GM12891 (cell line): ENCODE measurements at regions not wholly inside any gene's neighbourhood (a gene's known extent, or its start where the extent isn't known, plus 50 kb on each side); places are given as distances from the start of the nearest gene placed in this dataset.

ENCODE experiments used
- DNase-seq: peaks from one replicate; pipeline ENCODE4 v3.0.0; 2011; ENCODE audit warnings: low spot score; ENCODE audit not compliant: insufficient read length
- FAIRE-seq: peaks from 2 replicates; lab custom pipeline; 2011; peaks lifted over from hg19 to GRCh38; lab: Jason Lieb, UNC
- PAX5 ChIP-seq: IDR thresholded peaks from 2 replicates; pipeline ENCODE4 v1.6.1; 2011; ENCODE audit warnings: low read length, moderate library complexity, mild to moderate bottlenecking; ENCODE audit not compliant: insufficient read depth, severe bottlenecking
- POLR2A ChIP-seq: IDR thresholded peaks from 2 replicates; pipeline ENCODE4 v1.6.1; 2011; ENCODE audit warnings: low read depth, low read length, control low read depth
- POLR2AphosphoS5 ChIP-seq: IDR thresholded peaks from 2 replicates; pipeline ENCODE4 v1.6.1; 2011; ENCODE audit warnings: low read depth, low read length, control low read depth
- POU2F2 ChIP-seq: IDR thresholded peaks from 2 replicates; pipeline ENCODE4 v1.6.1; 2011; ENCODE audit warnings: low read depth, mild to moderate bottlenecking, control low read depth, low read length, moderate library complexity
- SPI1 ChIP-seq: IDR thresholded peaks from 2 replicates; pipeline ENCODE4 v1.6.1; 2011; ENCODE audit warnings: low read depth, low read length, control low read depth
- TAF1 ChIP-seq: IDR thresholded peaks from 2 replicates; pipeline ENCODE4 v1.6.1; 2011; ENCODE audit warnings: low read depth, low read length, control low read depth

DNA sequence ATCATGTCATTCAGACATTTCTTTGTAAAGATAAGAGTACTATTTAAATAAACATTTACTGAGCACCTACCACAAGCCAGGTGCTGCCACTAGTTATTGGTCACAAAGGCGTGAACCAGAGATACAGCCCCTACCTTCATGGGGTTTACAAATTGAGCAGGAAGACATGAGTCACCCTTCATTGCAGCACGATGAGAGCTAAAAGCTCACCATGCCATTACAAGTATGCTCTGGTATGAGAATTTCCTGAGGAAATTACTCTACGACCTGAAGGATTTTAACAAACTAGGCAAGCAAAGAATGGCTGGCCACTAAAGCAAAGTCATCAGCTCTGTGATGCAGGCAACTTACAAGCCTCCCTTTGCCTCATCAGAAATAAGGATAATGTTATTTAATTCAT, 346.8 kb downstream of the BRINP2 start:
- TF ChIP-seq POLR2A: no peak
- TF ChIP-seq SPI1: no peak
- no peak for TF ChIP-seq TAF1
- no peak for TF ChIP-seq POLR2AphosphoS5
- no peak for TF ChIP-seq PAX5
- no peak for TF ChIP-seq POU2F2
- no peak for DNase-seq
- FAIRE-seq: no peak

DNA sequence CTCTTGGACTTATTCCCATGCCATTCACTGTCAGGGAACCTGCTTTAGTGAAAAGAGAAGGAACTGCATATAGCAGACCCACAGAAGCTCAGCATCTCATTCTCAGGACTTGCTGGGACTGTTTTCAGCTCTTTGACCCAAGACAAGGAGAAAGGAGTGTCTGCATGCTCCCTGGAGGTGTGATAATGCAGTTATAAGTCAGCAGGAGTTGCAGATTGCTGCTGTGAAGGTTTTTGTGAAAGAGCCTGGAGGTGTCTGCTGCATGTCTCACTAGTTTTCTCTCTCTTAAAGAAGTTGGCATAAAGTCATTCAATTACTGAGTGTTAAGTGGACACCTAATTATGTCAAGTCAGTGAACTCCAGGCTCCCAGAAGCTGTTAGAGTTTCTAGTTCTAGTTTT, 343.4 kb downstream of the BRINP2 start:
- DNase-seq (no peak), FAIRE-seq (no peak)
- TF ChIP-seq SPI1 (no peak), POLR2AphosphoS5 (no peak), POLR2A (no peak), POU2F2 (no peak), TAF1 (no peak), PAX5 (no peak)

DNA sequence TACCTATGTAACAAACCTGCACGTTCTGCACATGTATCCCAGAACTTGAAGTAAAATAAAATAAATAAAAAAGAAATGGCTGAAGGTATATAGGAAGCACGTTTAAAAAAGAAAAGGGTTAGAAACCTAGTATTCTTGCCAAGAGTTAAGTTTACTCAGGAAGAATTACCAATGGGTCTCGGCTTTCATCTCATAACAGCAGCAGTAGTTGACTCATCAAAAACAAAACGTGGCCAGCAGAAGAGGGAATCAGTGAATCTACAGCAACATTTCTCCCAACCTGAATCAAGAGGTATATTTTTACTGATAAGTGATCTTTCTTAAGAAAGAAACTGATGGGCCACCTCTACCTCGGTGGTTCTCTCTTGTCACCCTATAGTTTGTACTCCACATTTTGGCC, 340.3 kb downstream of the BRINP2 start:
- DNase-seq: no peak
- FAIRE-seq: no peak
- no peak for TF ChIP-seq PAX5
- TF ChIP-seq POLR2A: no peak
- no peak for TF ChIP-seq POLR2AphosphoS5
- no peak for TF ChIP-seq TAF1
- no peak for TF ChIP-seq POU2F2
- TF ChIP-seq SPI1: no peak

DNA sequence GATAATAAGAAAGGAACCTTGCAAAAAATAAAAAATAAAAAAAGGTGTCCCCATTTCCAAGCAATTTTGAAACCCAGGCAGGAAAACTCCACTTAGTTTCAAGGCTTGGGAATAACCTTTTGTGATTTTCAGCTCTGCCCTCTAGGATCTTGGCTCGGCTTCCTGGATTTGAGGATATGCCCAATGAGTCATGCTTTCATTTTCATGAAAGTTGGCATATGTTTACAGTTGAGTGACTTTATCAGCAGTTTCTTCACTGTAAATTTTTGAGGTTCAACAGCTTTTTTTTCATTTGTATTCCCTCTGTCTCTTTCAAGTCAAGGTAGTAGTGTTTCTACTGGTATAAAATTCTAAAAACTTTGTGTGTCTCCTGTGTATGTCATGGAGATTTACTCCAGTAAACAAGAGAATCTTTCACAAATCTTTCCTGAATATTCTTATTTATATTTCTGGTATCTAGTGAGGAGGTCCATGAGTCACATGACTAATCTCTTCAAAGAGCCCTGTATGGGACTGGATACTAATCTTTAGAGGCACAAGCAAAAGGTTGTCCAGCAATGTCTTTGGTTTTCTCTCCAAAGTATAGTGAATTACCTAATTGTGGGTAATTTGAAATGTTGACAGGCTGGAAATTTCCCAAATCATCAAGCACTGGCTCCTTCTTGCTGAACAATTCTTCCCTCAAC, 335.3 kb downstream of the BRINP2 start:
- DNase-seq (no peak), FAIRE-seq (no peak)
- TF ChIP-seq TAF1 (no peak), POLR2A (no peak), PAX5 (no peak), POU2F2 (no peak), POLR2AphosphoS5 (no peak), SPI1 (no peak)

DNA sequence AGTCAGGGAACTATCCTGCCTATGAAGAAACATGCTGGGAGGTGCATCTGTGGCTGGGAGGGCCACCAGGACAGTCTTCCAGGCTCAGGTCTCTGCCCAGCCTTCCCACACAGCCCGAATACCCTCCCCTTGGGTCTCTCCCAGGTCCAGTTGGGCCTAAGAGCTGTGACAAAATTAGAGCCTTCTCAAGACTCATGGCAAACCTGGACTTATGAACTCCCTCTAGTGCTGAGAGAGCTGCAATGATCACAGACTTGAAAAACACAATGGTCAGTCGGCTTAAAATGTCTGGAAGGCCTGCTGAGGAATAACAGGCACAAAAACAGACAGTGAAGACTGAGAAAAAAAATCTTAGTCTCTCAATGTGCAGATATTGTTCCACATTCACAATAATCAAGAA, 325.1 kb downstream of the BRINP2 start:
- FAIRE-seq: no peak
- no peak for TF ChIP-seq TAF1
- no peak for TF ChIP-seq POLR2AphosphoS5
- TF ChIP-seq PAX5: no peak
- TF ChIP-seq POU2F2: no peak
- TF ChIP-seq POLR2A: no peak
- TF ChIP-seq SPI1: no peak
- no peak for DNase-seq

DNA sequence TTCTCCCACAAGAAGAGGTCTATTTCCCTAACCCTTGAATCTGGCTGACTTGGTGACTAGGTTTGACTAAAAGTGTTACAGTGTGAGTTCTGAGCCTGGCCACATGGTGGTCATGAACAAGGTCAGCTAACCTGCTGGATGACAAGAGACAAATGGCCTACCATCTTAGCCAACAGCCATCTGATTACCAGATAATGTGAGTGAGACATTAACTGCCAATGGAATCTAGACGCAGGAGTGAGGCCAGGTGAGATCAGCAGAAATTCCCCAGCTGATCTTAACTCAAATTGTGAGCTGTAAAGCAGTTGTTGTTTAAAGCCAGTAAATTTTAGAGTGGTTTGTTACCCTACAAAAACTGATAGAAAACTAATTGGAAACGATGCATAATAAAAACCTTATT, 320.0 kb downstream of the BRINP2 start:
- DNase-seq (no peak), FAIRE-seq (no peak)
- TF ChIP-seq POLR2AphosphoS5 (no peak), TAF1 (no peak), POU2F2 (no peak), SPI1 (no peak), PAX5 (no peak), POLR2A (no peak)

DNA sequence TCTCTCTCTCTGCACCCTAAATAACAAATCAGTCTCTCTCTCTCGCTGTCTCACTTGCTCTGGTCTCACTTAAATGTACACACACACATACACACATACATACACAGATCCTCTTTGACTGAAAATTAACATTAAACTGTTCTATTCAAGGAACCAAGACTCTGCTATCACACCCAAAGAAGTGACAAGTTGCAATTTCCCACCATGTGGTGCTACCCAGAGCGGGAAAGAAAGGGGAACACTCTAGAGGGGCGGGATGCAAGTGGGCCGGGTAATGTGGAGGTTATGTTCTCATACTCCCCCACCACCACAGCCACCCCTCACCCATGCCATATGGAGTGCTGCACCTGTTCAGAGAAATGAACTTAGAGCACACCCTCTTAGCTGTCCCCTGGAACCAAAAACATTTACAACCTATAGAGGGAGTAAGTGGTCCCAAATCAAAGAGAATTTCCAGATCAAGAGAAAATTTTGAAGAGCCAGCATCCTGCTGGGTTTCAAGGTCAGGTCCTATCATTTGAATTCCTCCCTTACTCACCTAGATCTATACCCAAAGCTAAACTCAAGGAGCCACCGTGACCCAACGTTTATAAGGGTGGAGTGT, 319.4 kb downstream of the BRINP2 start:
- FAIRE-seq (no peak), DNase-seq (no peak)
- TF ChIP-seq POLR2A (no peak), POU2F2 (no peak), SPI1 (no peak), PAX5 (no peak), POLR2AphosphoS5 (no peak), TAF1 (no peak)

DNA sequence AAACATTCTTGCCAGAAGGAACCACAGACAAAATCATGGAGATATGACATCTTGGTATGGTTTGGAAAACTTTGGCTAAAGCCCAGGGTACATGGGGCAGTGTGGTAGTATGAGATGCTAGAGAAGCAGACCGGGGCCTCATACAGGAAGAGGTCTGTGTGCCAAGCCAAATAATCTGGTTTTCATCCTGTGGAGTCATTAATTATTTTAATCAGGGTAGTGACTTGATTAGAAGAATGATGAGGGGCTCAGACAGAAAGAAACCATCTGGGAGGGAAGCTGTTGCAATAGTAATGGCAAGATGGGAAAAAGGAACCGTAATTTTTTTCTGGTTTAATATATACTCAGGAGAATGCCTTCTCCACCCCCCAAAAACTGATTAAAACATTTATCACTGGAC, 318.0 kb downstream of the BRINP2 start:
- no peak for TF ChIP-seq POLR2AphosphoS5
- no peak for TF ChIP-seq TAF1
- no peak for TF ChIP-seq POU2F2
- no peak for TF ChIP-seq POLR2A
- TF ChIP-seq PAX5: no peak
- no peak for TF ChIP-seq SPI1
- DNase-seq (no peak), FAIRE-seq (no peak)

DNA sequence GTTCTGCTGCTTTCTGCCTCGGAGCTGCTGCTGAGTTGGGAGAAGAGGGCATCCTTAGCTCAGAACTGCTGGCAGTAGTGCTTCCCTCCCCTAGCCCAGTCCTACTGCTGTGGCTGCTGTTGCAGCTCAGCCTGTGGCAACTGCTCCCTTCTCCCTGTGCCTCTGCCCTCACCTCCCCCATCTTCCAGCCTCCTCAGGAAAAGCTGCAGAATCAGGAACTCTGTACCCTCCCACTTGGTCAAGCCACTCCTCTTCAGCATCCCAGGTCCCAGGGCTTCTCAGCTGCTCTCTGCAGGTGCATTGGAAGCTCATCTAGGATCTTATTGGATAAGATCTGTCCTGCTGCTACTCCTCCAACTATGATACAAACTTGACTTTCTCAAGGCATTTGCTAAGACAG, 316.7 kb downstream of the BRINP2 start:
- no peak for FAIRE-seq
- no peak for DNase-seq
- no peak for TF ChIP-seq POU2F2
- no peak for TF ChIP-seq PAX5
- no peak for TF ChIP-seq POLR2A
- TF ChIP-seq SPI1: no peak
- no peak for TF ChIP-seq TAF1
- TF ChIP-seq POLR2AphosphoS5: no peak

DNA sequence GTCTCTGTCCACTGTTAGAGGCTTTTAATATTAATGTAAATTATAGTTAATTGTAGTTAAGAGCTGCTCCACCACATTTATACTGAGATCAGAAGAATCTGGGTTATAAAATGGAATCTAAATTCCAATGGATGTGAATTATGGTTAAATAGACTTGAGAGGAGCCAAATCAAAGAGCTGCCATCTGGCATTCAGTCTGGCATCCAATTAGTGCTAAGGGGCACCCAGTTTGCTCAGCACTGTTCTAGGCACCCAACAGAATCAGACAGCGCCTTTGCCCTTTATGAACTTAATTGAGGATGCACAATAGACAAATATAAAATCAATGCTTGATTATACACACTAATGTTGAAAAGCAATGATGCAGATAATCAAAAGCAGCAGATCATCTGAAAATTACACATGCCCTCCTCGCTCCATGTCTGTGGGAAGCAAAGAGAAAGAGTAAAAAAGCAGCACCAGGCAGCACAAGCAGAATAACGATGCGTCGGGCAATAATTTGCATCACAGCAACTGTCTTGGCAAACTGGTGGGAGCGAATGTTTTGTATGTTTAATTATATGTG, 310.1 kb downstream of the BRINP2 start:
- FAIRE-seq (no peak), DNase-seq (no peak)
- no peak for TF ChIP-seq PAX5
- TF ChIP-seq TAF1: no peak
- TF ChIP-seq POLR2A: no peak
- no peak for TF ChIP-seq POLR2AphosphoS5
- TF ChIP-seq POU2F2: no peak
- no peak for TF ChIP-seq SPI1
